ENCODE measurements at regions not wholly inside any gene's neighbourhood (a gene's known extent, or its start where the extent isn't known, plus 50 kb on each side); places are given as distances from the start of the nearest gene placed in this dataset.
A peak's percentile ranks its signal among the peaks of the same experiment; 100 is the strongest.
"Not testable (repeated sequence)": the region's sequence is repeated elsewhere in the genome, so short reads cannot be mapped to it uniquely, and the experiment has no call there.

- no peak overlapping the region for H3K4me3 ChIP-seq (replicated peaks; ENCODE audit: low read depth, low read length)
- TF ChIP-seq CTCF (IDR thresholded peaks at IDR 0.05; ENCODE audit: insufficient read depth, low read length, poor library complexity, severe bottlenecking) = no peak
- no peaks in the 10 kb centered on the region for H3K36me3 ChIP-seq (ENCODE audit: control insufficient read depth, insufficient read depth, low read length)
- no peak for DNase-seq (ENCODE audit: extremely low read depth, insufficient read length)
- no peaks in the 10 kb centered on the region for H3K27me3 ChIP-seq (replicated peaks; ENCODE audit: control insufficient read depth, insufficient read depth, low read length)
Observed at GRCh38 chr1:100597061-100597741, 59.3 kb downstream of the GPR88 start.

- TF ChIP-seq CTCF (IDR thresholded peaks at IDR 0.05; ENCODE audit: insufficient read depth, low read length, poor library complexity, severe bottlenecking) = no peak
- Histone ChIP-seq H3K27me3 (replicated peaks; ENCODE audit: control insufficient read depth, insufficient read depth, low read length) (no peaks in the 10 kb centered on the region), H3K4me3 (replicated peaks; ENCODE audit: low read depth, low read length) (no peak overlapping the region), H3K36me3 (ENCODE audit: control insufficient read depth, insufficient read depth, low read length) (no peaks in the 10 kb centered on the region)
- DNase-seq (ENCODE audit: extremely low read depth, insufficient read length) = no peak
Observed at GRCh38 chr1:100597784-100598183, 59.8 kb downstream of the GPR88 start.

GRCh38 chr1:100600377-100600776 is 62.4 kb downstream of the GPR88 start:
- H3K4me3 ChIP-seq (replicated peaks; ENCODE audit: low read depth, low read length); DNase-seq (ENCODE audit: extremely low read depth, insufficient read length); H3K36me3 ChIP-seq (ENCODE audit: control insufficient read depth, insufficient read depth, low read length); H3K27me3 ChIP-seq (replicated peaks; ENCODE audit: control insufficient read depth, insufficient read depth, low read length): not testable (repeated sequence)

- not testable (repeated sequence) for H3K36me3 ChIP-seq (ENCODE audit: control insufficient read depth, insufficient read depth, low read length); H3K4me3 ChIP-seq (replicated peaks; ENCODE audit: low read depth, low read length); DNase-seq (ENCODE audit: extremely low read depth, insufficient read length); H3K27me3 ChIP-seq (replicated peaks; ENCODE audit: control insufficient read depth, insufficient read depth, low read length)
Observed at GRCh38 chr1:100602028-100602427, 64.1 kb downstream of the GPR88 start.

GRCh38 chr1:100604372-100604771 is 66.4 kb downstream of the GPR88 start:
- no peaks in the 10 kb centered on the region for H3K27me3 ChIP-seq (replicated peaks; ENCODE audit: control insufficient read depth, insufficient read depth, low read length)
- no peak overlapping the region for H3K4me3 ChIP-seq (replicated peaks; ENCODE audit: low read depth, low read length)
- H3K36me3 ChIP-seq (ENCODE audit: control insufficient read depth, insufficient read depth, low read length) = no peaks in the 10 kb centered on the region
- no peak for DNase-seq (ENCODE audit: extremely low read depth, insufficient read length)
- TF ChIP-seq CTCF (IDR thresholded peaks at IDR 0.05; ENCODE audit: insufficient read depth, low read length, poor library complexity, severe bottlenecking) = no peak

GRCh38 chr1:100606438-100606837 is 68.5 kb downstream of the GPR88 start:
- H3K36me3 ChIP-seq (ENCODE audit: control insufficient read depth, insufficient read depth, low read length) = no peaks in the 10 kb centered on the region
- DNase-seq (ENCODE audit: extremely low read depth, insufficient read length) = no peak
- H3K4me3 ChIP-seq (replicated peaks; ENCODE audit: low read depth, low read length) = no peak overlapping the region
- no peaks in the 10 kb centered on the region for H3K27me3 ChIP-seq (replicated peaks; ENCODE audit: control insufficient read depth, insufficient read depth, low read length)
- TF ChIP-seq CTCF (IDR thresholded peaks at IDR 0.05; ENCODE audit: insufficient read depth, low read length, poor library complexity, severe bottlenecking) = peak; percentile 49

Measured in GM06990 (cell line).